K562 (cell line): ENCODE measurements at regions not wholly inside any gene's neighbourhood (a gene's known extent, or its start where the extent isn't known, plus 50 kb on each side); places are given as distances from the start of the nearest gene placed in this dataset.

ENCODE experiments used
- ARNT ChIP-seq, 2 experiments: fragments of 450-650 bp; IDR thresholded peaks; 2 replicates each; pipeline ENCODE4 v1.6.1; 2016; ENCODE audit warnings: mild to moderate bottlenecking in 1 of 2
- ASH1L ChIP-seq: fragments of 450-650 bp; IDR thresholded peaks from 2 replicates; pipeline ENCODE4 v1.6.1; 2018; ENCODE audit warnings: borderline replicate concordance, mild to moderate bottlenecking, low read depth; ENCODE audit not compliant: partially characterized antibody
- C11orf30 ChIP-seq: fragments of 450-650 bp; IDR thresholded peaks from 2 replicates; pipeline ENCODE4 v1.6.1; 2016; ENCODE audit warnings: low read depth, mild to moderate bottlenecking
- HCFC1 ChIP-seq: IDR thresholded peaks from 2 replicates; pipeline ENCODE4 v1.6.1; 2012; ENCODE audit warnings: low read depth, low read length, improper control_type of control experiment
- ID3 ChIP-seq, 2 experiments: fragments of 250-450 bp in 1 of 2; fragments of 450-650 bp in 1 of 2; sonication (Bioruptor Pico) in 1 of 2; IDR thresholded peaks; 2 replicates each; pipeline versions ENCODE4 v1.6.1 to v1.8.0; 2016 to 2021; ENCODE audit warnings: mild to moderate bottlenecking in 2 of 2, moderate library complexity in 2 of 2, missing compliant biosample characterization in 1 of 2, missing genetic modification characterization in 1 of 2
- KAT8 ChIP-seq: fragments of 450-650 bp; IDR thresholded peaks from 2 replicates; pipeline ENCODE4 v1.6.1; 2016; ENCODE audit warnings: low read depth, mild to moderate bottlenecking
- LCOR ChIP-seq: sonication (generic); formaldehyde crosslinking; IDR thresholded peaks from 2 replicates; pipeline ENCODE4 v1.8.0; 2022; ENCODE audit warnings: mild to moderate bottlenecking, missing genetic modification reagents
- MTF1 ChIP-seq: fragments of 250-450 bp; sonication (Bioruptor Pico); IDR thresholded peaks from 2 replicates; pipeline ENCODE4 v1.9.0; 2021; ENCODE audit warnings: moderate library complexity, mild to moderate bottlenecking, inconsistent platforms, borderline replicate concordance
- NCOA2 ChIP-seq, 2 experiments: fragments of 450-650 bp; IDR thresholded peaks; 2 replicates each; pipeline ENCODE4 v1.6.1; 2018; ENCODE audit warnings: mild to moderate bottlenecking in 2 of 2, moderate library complexity in 1 of 2; ENCODE audit not compliant: partially characterized antibody in 2 of 2
- NFATC3 ChIP-seq: fragments of 450-650 bp; IDR thresholded peaks from 2 replicates; pipeline ENCODE4 v1.6.1; 2017; ENCODE audit warnings: mild to moderate bottlenecking
- NFRKB ChIP-seq: fragments of 450-650 bp; IDR thresholded peaks from 2 replicates; pipeline ENCODE4 v1.6.1; 2016; ENCODE audit warnings: low read depth
- NUFIP1 ChIP-seq: fragments of 450-650 bp; IDR thresholded peaks from 2 replicates; pipeline ENCODE4 v1.6.1; 2018; ENCODE audit not compliant: partially characterized antibody
- PKNOX1 ChIP-seq: fragments of 450-650 bp; IDR thresholded peaks from 2 replicates; pipeline ENCODE4 v1.6.1; 2016
- RBM39 ChIP-seq: fragments of 200-400 bp; formaldehyde crosslinking; optimal IDR thresholded peaks from 2 replicates; pipeline ENCODE3; 2018; ENCODE audit warnings: low read depth, low read length
- RHOXF2B ChIP-seq: fragments of 250-450 bp; sonication (Bioruptor Pico); conservative IDR thresholded peaks from 2 replicates; pipeline ENCODE4 v1.5.1; 2021
- SAFB ChIP-seq: fragments of 200-400 bp; formaldehyde crosslinking; IDR thresholded peaks from 2 replicates; pipeline ENCODE4 v1.6.1; 2017; ENCODE audit warnings: low read depth, low read length, borderline replicate concordance
- TAL1 ChIP-seq: fragments of 450-650 bp; IDR thresholded peaks from 2 replicates; pipeline ENCODE4 v1.6.1; 2016; ENCODE audit warnings: mild to moderate bottlenecking
- ZBTB8A ChIP-seq: fragments of 450-650 bp; IDR thresholded peaks from 2 replicates; pipeline ENCODE4 v1.6.1; 2018; ENCODE audit warnings: mild to moderate bottlenecking, moderate library complexity; ENCODE audit not compliant: partially characterized antibody
- ZNF696 ChIP-seq: fragments of 250-450 bp; sonication (Bioruptor Pico); conservative IDR thresholded peaks from 2 replicates; pipeline ENCODE4 v1.4.0; 2020; ENCODE audit warnings: mild to moderate bottlenecking, moderate library complexity
- ZNF77 ChIP-seq: fragments of 250-450 bp; sonication (Bioruptor Pico); IDR thresholded peaks from 2 replicates; pipeline ENCODE4 v1.5.0; 2020
- TF ChIP-seq, protein P1 (sequence below): fragments of 250-450 bp; sonication (Bioruptor Pico); IDR thresholded peaks from 2 replicates; pipeline ENCODE4 v1.8.0; 2022; ENCODE audit warnings: moderate library complexity, mild to moderate bottlenecking, inconsistent platforms
- TF ChIP-seq, protein P2 (sequence below): fragments of 250-450 bp; sonication (Bioruptor Pico); IDR thresholded peaks from 2 replicates; pipeline ENCODE4 v1.8.0; 2022; ENCODE audit warnings: inconsistent platforms

- TF ChIP-seq MTF1 (CRISPR knock-in tag) = no peak
- TF ChIP-seq NUFIP1 = no peak
- no peak for TF ChIP-seq ZNF696 (CRISPR knock-in tag)
- no peak for TF ChIP-seq NFATC3
- TF ChIP-seq KAT8 = no peak
- TF ChIP-seq HCFC1 = no peak
- no peak for TF ChIP-seq TAL1
- TF ChIP-seq RBM39 = no peak
- TF ChIP-seq, protein P1, sequence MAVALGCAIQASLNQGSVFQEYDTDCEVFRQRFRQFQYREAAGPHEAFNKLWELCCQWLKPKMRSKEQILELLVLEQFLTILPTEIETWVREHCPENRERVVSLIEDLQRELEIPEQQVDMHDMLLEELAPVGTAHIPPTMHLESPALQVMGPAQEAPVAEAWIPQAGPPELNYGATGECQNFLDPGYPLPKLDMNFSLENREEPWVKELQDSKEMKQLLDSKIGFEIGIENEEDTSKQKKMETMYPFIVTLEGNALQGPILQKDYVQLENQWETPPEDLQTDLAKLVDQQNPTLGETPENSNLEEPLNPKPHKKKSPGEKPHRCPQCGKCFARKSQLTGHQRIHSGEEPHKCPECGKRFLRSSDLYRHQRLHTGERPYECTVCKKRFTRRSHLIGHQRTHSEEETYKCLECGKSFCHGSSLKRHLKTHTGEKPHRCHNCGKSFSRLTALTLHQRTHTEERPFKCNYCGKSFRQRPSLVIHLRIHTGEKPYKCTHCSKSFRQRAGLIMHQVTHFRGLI (CRISPR knock-in tag) = no peak
- TF ChIP-seq C11orf30 = no peak
- TF ChIP-seq SAFB = no peak
- no peak for TF ChIP-seq ARNT (IDR thresholded peaks at IDR 0.05)
- TF ChIP-seq LCOR = no peak
- no peak for TF ChIP-seq RHOXF2B (CRISPR knock-in tag)
- TF ChIP-seq PKNOX1 = peak; percentile 39; the same call in 1 of the 2 replicates
- TF ChIP-seq, protein P2, sequence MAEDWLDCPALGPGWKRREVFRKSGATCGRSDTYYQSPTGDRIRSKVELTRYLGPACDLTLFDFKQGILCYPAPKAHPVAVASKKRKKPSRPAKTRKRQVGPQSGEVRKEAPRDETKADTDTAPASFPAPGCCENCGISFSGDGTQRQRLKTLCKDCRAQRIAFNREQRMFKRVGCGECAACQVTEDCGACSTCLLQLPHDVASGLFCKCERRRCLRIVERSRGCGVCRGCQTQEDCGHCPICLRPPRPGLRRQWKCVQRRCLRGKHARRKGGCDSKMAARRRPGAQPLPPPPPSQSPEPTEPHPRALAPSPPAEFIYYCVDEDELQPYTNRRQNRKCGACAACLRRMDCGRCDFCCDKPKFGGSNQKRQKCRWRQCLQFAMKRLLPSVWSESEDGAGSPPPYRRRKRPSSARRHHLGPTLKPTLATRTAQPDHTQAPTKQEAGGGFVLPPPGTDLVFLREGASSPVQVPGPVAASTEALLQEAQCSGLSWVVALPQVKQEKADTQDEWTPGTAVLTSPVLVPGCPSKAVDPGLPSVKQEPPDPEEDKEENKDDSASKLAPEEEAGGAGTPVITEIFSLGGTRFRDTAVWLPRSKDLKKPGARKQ = no peak
- no peak for TF ChIP-seq NCOA2 (IDR thresholded peaks at IDR 0.05; ENCODE audit: partially characterized antibody in 2 of 2)
- TF ChIP-seq NFRKB = no peak
- no peak for TF ChIP-seq ID3 (CRISPR knock-in tag; IDR thresholded peaks at IDR 0.05)
- TF ChIP-seq ID3 (tag; IDR thresholded peaks at IDR 0.05) = no peak
- no peak for TF ChIP-seq ASH1L
- no peak for TF ChIP-seq ZNF77 (CRISPR knock-in tag)
- TF ChIP-seq ZBTB8A = no peak
Measured at GRCh38 chr4:10285028-10285427, 168.4 kb upstream of the WDR1 start (continued).
